Chondrocyte (in vitro differentiated cells): ENCODE measurements at regions not wholly inside any gene's neighbourhood (a gene's known extent, or its start where the extent isn't known, plus 50 kb on each side); places are given as distances from the start of the nearest gene placed in this dataset.

ENCODE experiments used
- DNase-seq: peaks from one replicate; pipeline ENCODE4 v3.0.0; 2021; ENCODE audit warnings: mixed read lengths, low spot score
- H3K27ac Mint-ChIP-seq: one replicate; pipeline ENCODE4 v1.8.0; 2021; ENCODE audit warnings: mild to moderate bottlenecking, moderate library complexity, mixed read lengths; ENCODE audit not compliant: unreplicated experiment
- H3K27me3 Mint-ChIP-seq: 2 replicates; pipeline ENCODE4 v1.8.0; 2021; ENCODE audit warnings: low read depth, mixed read lengths
- H3K36me3 Mint-ChIP-seq: 2 replicates; pipeline ENCODE4 v1.8.0; 2021; ENCODE audit warnings: low read depth, mixed read lengths
- H3K4me1 Mint-ChIP-seq: 2 replicates; pipeline ENCODE4 v1.8.0; 2021; ENCODE audit warnings: low read depth, mild to moderate bottlenecking, mixed read lengths
- H3K4me3 Mint-ChIP-seq: one replicate; pipeline ENCODE4 v1.8.0; 2021; ENCODE audit warnings: mild to moderate bottlenecking, moderate library complexity, mixed read lengths; ENCODE audit not compliant: unreplicated experiment
- H3K9me3 Mint-ChIP-seq: 2 replicates; pipeline ENCODE4 v1.8.0; 2021; ENCODE audit warnings: low read depth, mixed read lengths
- TF ChIP-seq, protein P1 (sequence below): fragments of 200-600 bp; sonication (generic); IDR thresholded peaks from 2 replicates; pipeline ENCODE4 v1.5.0; 2021; ENCODE audit warnings: antibody characterized with exemption, mild to moderate bottlenecking, moderate library complexity

DNA sequence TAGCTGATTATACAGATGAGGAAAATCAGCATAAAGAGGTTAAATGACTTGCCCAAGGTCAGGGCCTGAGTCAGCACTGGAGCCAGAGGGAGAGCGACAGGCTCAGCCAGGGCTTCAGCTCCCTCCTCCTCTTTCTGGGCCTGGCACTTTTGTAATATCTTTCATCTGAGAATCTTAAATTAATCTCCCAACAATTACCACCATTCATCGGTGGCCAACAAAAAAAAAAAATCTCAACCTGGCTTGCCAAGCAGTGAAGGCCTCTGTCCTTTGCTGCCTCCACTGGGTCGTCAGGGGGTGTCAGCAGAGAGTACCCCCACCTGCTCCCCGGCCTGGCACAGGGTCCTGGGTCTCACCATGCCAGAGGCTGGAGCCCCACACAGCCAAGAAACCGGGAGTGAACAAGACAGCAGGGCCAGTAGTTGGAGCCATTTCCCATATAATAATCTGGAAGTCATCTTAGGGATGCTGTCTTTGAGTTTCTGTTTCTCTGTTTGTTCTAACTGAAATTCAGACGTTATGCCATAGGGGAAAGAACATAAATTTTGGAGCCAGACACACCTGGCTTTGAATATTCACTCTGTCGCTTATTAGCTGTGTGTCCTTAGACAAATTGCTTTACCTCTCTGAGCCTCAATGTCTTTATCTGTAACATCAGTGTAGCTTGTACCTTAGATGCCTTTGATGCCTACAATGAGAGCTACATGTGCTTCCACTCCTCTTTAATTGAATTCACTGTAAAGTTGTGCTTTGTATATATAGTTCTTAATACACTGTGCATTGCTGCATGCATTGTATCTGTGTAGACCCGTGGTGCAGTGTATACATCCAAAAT lies 299.9 kb upstream of the MSX2 start:
- DNase-seq: no peak
- TF ChIP-seq, protein P1, sequence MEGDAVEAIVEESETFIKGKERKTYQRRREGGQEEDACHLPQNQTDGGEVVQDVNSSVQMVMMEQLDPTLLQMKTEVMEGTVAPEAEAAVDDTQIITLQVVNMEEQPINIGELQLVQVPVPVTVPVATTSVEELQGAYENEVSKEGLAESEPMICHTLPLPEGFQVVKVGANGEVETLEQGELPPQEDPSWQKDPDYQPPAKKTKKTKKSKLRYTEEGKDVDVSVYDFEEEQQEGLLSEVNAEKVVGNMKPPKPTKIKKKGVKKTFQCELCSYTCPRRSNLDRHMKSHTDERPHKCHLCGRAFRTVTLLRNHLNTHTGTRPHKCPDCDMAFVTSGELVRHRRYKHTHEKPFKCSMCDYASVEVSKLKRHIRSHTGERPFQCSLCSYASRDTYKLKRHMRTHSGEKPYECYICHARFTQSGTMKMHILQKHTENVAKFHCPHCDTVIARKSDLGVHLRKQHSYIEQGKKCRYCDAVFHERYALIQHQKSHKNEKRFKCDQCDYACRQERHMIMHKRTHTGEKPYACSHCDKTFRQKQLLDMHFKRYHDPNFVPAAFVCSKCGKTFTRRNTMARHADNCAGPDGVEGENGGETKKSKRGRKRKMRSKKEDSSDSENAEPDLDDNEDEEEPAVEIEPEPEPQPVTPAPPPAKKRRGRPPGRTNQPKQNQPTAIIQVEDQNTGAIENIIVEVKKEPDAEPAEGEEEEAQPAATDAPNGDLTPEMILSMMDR: peak; percentile 51
- no peak overlapping the region for H3K27ac Mint-ChIP-seq
- peaks cover 7% of the 10 kb centered on the region for H3K27me3 Mint-ChIP-seq
- no peaks in the 10 kb centered on the region for H3K36me3 Mint-ChIP-seq
- H3K9me3 Mint-ChIP-seq: no peaks in the 10 kb centered on the region
- peaks cover 4% of the 10 kb centered on the region for H3K4me1 Mint-ChIP-seq
- no peak overlapping the region for H3K4me3 Mint-ChIP-seq

DNA sequence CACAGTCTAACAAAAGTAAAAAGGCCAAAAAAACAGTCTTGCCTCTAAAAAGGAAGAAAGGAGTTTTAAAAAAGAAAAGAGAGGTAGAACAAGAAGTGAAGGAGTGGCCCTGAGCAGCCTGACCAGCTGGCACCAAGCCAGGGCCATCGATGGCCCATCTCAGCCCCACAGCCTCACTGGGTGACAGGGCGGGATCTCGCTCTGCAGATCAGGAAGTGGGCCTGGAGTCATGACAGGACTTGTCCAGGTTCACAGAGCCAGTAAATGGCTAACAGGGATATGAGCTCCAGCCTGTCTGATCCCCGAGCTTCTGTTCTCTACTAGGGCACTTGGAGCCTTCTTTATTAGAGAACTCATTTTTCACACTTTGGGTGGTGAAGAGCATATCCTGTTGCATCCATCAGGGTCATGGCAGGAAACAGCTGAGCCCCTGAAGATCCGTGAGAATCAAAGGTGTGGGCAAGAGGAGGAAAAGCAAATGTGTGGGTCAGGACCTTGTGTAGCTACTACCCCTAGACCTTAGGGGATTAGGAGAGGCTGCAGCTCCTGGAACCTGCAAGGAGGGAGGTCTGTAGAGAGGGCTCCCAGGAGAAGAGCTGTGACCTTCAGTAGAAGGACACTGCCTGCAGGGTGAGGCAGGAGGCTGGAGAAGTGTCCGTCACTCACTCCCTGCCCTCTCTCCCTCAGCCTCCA lies 299.0 kb upstream of the MSX2 start:
- Mint-ChIP-seq H3K27me3 (peaks cover 7% of the 10 kb centered on the region), H3K9me3 (no peaks in the 10 kb centered on the region), H3K4me1 (no peaks in the 10 kb centered on the region), H3K27ac (no peak overlapping the region), H3K4me3 (no peak overlapping the region), H3K36me3 (no peaks in the 10 kb centered on the region)
- TF ChIP-seq, protein P1: no peak
- DNase-seq: no peak

DNA sequence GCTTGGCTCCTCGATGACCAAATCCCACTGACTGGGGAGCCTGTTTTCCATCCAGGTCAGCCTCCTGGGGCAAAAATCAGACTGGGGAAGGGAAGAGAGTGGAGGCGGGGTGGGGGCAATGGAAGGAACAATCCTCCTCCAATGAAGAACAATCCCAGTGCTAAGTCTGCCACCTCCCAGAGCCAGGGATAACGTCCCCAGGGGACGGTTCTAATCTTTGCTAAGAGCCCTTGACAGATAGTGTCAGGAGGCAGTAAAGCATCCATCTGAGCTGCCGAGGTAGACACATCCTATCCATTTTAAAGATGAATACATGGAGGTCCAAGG lies 298.5 kb upstream of the MSX2 start:
- H3K27me3 Mint-ChIP-seq: peaks cover 7% of the 10 kb centered on the region
- H3K4me3 Mint-ChIP-seq: no peak overlapping the region
- H3K27ac Mint-ChIP-seq: no peak overlapping the region
- no peak for DNase-seq
- no peaks in the 10 kb centered on the region for H3K36me3 Mint-ChIP-seq
- H3K9me3 Mint-ChIP-seq: no peaks in the 10 kb centered on the region
- TF ChIP-seq, protein P1: no peak
- H3K4me1 Mint-ChIP-seq: no peaks in the 10 kb centered on the region

DNA sequence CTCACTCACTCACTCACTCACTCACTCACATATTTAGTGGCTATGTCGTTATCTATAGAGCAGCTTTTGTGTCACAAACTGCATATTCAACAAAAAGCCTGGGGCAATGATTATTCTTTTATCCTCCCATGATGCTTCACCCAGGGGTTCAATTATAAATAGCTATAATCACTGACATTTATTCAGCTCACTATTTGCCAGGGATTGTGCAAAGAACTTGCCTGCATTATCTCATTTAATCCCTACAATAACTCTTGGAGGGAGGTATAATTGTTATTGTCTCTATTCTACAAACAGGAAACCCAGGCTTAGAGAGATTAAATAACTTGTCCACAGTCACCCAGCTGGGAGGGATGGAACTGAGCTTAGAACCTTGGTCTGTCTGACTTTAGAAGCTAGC lies 298.0 kb upstream of the MSX2 start:
- H3K36me3 Mint-ChIP-seq: no peaks in the 10 kb centered on the region
- H3K27me3 Mint-ChIP-seq: peaks cover 7% of the 10 kb centered on the region
- TF ChIP-seq, protein P1: no peak
- no peak overlapping the region for H3K4me3 Mint-ChIP-seq
- DNase-seq: no peak
- no peak overlapping the region for H3K27ac Mint-ChIP-seq
- no peaks in the 10 kb centered on the region for H3K9me3 Mint-ChIP-seq
- H3K4me1 Mint-ChIP-seq: no peaks in the 10 kb centered on the region

DNA sequence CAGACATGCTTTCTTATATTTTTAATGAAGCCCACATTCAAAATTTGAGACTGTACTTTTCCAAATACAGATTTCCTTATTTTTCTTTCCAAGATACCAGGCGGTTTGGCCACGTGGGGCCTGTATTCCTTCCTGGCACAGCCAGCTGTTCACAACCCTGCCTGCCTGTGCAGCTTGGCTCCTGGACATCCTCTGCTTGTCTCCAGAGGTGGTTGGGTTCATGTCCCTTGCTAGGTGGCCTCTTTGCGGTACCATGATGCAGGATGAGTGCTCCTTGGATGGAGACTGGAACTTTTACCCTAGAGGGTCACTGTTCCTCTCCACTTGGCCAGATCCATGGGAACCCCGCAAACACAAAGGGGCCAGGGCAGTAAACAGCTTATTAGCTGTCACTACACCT lies 297.5 kb upstream of the MSX2 start:
- no peaks in the 10 kb centered on the region for H3K4me1 Mint-ChIP-seq
- peaks cover 7% of the 10 kb centered on the region for H3K27me3 Mint-ChIP-seq
- H3K4me3 Mint-ChIP-seq: no peak overlapping the region
- no peaks in the 10 kb centered on the region for H3K9me3 Mint-ChIP-seq
- no peaks in the 10 kb centered on the region for H3K36me3 Mint-ChIP-seq
- TF ChIP-seq, protein P1: no peak
- DNase-seq: no peak
- H3K27ac Mint-ChIP-seq: no peak overlapping the region
